Stimulated activated naive CD8-positive, alpha-beta T cell treated with anti-CD3 and anti-CD28 coated beads, Interleukin-15, amount 100 ng/mL, for 72 hours (primary cell): ENCODE measurements at regions not wholly inside any gene's neighbourhood (a gene's known extent, or its start where the extent isn't known, plus 50 kb on each side); places are given as distances from the start of the nearest gene placed in this dataset.
"Not testable (repeated sequence)": the region's sequence is repeated elsewhere in the genome, so short reads cannot be mapped to it uniquely, and the experiment has no call there.

ENCODE experiments used
- ATAC-seq: fragments of 150-1000 bp; cut with Tn5 transposase; 2 replicates; pipeline ENCODE4 v1.10.0; 2021; ENCODE audit warnings: mild to moderate bottlenecking, moderate library complexity
- DNase-seq, 2 donors: peaks; one replicate each; pipeline ENCODE4 v3.0.0; 2021 to 2022
- H3K27ac Mint-ChIP-seq, 2 donors: one replicate each; pipeline ENCODE4 v1.8.0; 2022; ENCODE audit warnings: mild to moderate bottlenecking in 2 of 2, mixed read lengths in 2 of 2, moderate library complexity in 2 of 2
- H3K27me3 Mint-ChIP-seq: one replicate; pipeline ENCODE4 v1.8.0; 2022; ENCODE audit warnings: mixed read lengths
- H3K4me1 Mint-ChIP-seq: one replicate; pipeline ENCODE4 v1.8.0; 2022; ENCODE audit warnings: mild to moderate bottlenecking, mixed read lengths
- H3K4me3 Mint-ChIP-seq, 2 donors: one replicate each; pipeline ENCODE4 v1.8.0; 2022; ENCODE audit warnings: mild to moderate bottlenecking in 2 of 2, mixed read lengths in 2 of 2, moderate library complexity in 1 of 2
- H3K9me3 Mint-ChIP-seq, 2 donors: one replicate each; pipeline ENCODE4 v1.8.0; 2022; ENCODE audit warnings: mixed read lengths in 2 of 2

- not testable (repeated sequence) for H3K27ac Mint-ChIP-seq, DNase-seq, H3K27me3 Mint-ChIP-seq, H3K4me1 Mint-ChIP-seq, ATAC-seq, H3K9me3 Mint-ChIP-seq
- peak overlapping the region; percentile 91 to 92 for H3K4me3 Mint-ChIP-seq
These were observed 245.0 kb downstream of the PLA2G4A start for GRCh38 chr1:187073634-187074245.

DNA sequence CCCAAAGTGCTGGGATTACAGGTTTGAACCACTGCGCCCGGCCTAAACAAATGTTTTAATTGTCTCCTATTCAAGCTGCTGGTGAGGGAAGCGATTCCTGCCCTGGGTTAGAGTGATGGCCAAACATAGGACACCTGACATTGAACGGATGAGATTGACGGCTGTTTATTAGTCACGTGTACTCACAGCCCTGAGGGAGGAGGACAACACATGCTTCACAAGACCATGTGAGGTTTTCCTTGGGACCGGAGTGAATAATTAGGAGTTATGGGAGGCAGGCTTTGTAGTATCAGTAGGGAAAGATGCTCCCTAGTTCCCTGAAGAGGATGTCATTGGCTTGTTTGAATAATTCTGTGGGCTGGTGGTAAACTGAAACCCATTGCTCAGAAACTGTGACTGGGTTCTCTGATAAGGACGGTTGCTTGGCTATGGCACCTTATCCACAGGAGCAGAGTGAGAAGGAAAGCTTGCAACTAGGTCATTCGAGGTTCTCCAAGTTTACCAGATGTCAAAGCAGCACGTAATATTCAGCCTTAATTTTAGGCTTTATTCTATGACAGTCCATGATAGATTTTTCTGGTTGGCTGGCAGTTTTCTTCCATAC is 245.8 kb downstream of the PLA2G4A start:
- no peak overlapping the region for H3K4me3 Mint-ChIP-seq
- DNase-seq: no peak
- H3K27me3 Mint-ChIP-seq: no peaks in the 10 kb centered on the region
- ATAC-seq: peak; percentile 18
- no peaks in the 10 kb centered on the region for H3K4me1 Mint-ChIP-seq
- H3K9me3 Mint-ChIP-seq: no peaks in the 10 kb centered on the region
- no peak overlapping the region for H3K27ac Mint-ChIP-seq

- H3K4me1 Mint-ChIP-seq: no peaks in the 10 kb centered on the region
- ATAC-seq (no peak), DNase-seq (no peak)
- H3K9me3 Mint-ChIP-seq: no peaks in the 10 kb centered on the region
- H3K27me3 Mint-ChIP-seq: no peaks in the 10 kb centered on the region
- H3K4me3 Mint-ChIP-seq: no peak overlapping the region
- no peak overlapping the region for H3K27ac Mint-ChIP-seq
These were observed 248.2 kb downstream of the PLA2G4A start for GRCh38 chr1:187076922-187077321.

GRCh38 chr1:187078321-187078720 is 249.6 kb downstream of the PLA2G4A start:
- Mint-ChIP-seq H3K9me3 (no peaks in the 10 kb centered on the region), H3K27me3 (no peaks in the 10 kb centered on the region), H3K4me3 (no peak overlapping the region), H3K4me1 (no peaks in the 10 kb centered on the region), H3K27ac (no peak overlapping the region)
- ATAC-seq (no peak), DNase-seq (no peak)

DNA sequence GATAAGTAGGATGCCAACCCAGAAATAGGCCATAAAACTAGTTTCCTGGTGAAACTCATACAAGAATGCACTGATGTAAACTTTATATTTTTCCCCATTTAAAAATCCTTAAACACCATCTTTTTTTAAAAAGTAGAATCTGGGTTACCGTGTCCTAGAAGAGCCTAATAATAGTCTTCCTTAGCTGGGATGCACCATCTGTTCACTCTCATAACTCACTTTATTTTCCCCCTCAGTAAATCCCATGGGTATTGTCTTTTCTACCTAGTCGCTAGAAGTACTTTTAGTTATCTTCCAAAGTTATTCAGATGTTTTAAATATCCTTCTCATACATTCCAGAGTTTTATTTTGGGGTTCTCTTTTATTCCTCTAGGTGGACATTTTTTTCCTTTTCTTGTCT is 250.2 kb downstream of the PLA2G4A start:
- H3K4me3 Mint-ChIP-seq: no peak overlapping the region
- H3K27me3 Mint-ChIP-seq: no peaks in the 10 kb centered on the region
- ATAC-seq (no peak), DNase-seq (no peak)
- no peaks in the 10 kb centered on the region for H3K4me1 Mint-ChIP-seq
- no peaks in the 10 kb centered on the region for H3K9me3 Mint-ChIP-seq
- no peak overlapping the region for H3K27ac Mint-ChIP-seq

- no peak for ATAC-seq
- no peak for DNase-seq
- Mint-ChIP-seq H3K27ac (no peak overlapping the region), H3K9me3 (no peaks in the 10 kb centered on the region), H3K4me3 (no peak overlapping the region), H3K27me3 (no peaks in the 10 kb centered on the region), H3K4me1 (no peaks in the 10 kb centered on the region)
These were observed 250.6 kb downstream of the PLA2G4A start for GRCh38 chr1:187079330-187079729.

DNA sequence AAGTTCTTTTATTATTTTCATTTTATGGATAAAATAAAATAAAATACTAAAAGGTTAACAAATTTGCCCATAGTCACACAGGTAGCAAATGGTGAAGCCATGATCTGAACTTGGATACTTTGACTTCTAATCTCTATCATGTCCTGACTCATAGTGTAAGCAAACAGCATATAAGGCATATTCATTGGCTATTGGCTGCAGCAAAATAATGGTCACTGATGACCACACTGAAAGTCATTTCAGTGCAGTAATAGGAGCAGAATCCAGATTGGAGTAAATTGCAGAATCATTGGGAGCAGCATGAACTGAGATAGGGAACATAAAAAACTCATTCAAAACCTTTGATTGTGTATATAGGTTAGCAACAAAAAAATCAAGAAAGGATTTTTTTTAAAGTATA is 262.9 kb downstream of the PLA2G4A start:
- DNase-seq: no peak
- Mint-ChIP-seq H3K4me1 (peaks cover 8% of the 10 kb centered on the region), H3K4me3 (peak overlapping the region in 1 of 2 donors; percentile 9), H3K27me3 (no peaks in the 10 kb centered on the region), H3K27ac (no peak overlapping the region), H3K9me3 (peaks cover 5 to 9% of the 10 kb centered on the region in 2 donors)
- no peak for ATAC-seq

- no peak overlapping the region for H3K27ac Mint-ChIP-seq
- ATAC-seq: peak; percentile 78
- peak overlapping the region; percentile 9 to 31 for H3K4me3 Mint-ChIP-seq
These were observed 263.4 kb downstream of the PLA2G4A start for GRCh38 chr1:187092104-187092503.

GRCh38 chr1:187096689-187097088 is 267.9 kb downstream of the PLA2G4A start:
- Mint-ChIP-seq H3K4me3 (no peak overlapping the region), H3K4me1 (peaks cover 8% of the 10 kb centered on the region), H3K9me3 (peaks cover 5 to 8% of the 10 kb centered on the region in 2 donors), H3K27me3 (no peaks in the 10 kb centered on the region), H3K27ac (no peak overlapping the region)
- DNase-seq (no peak), ATAC-seq (no peak)

More at GRCh38 chr1:187092104-187092503, 263.4 kb downstream of the PLA2G4A start:
- Mint-ChIP-seq H3K4me1 (peaks cover 8% of the 10 kb centered on the region), H3K27me3 (no peaks in the 10 kb centered on the region), H3K9me3 (peaks cover 9% of the 10 kb centered on the region in 2 donors)
- no peak for DNase-seq

- DNase-seq (no peak), ATAC-seq (no peak)
- peaks cover 6% of the 10 kb centered on the region for H3K4me1 Mint-ChIP-seq
- no peaks in the 10 kb centered on the region for H3K27me3 Mint-ChIP-seq
- no peaks in the 10 kb centered on the region for H3K9me3 Mint-ChIP-seq
- H3K4me3 Mint-ChIP-seq: no peak overlapping the region
- H3K27ac Mint-ChIP-seq: no peak overlapping the region
These were observed 281.6 kb downstream of the PLA2G4A start for GRCh38 chr1:187110351-187110750.

DNA sequence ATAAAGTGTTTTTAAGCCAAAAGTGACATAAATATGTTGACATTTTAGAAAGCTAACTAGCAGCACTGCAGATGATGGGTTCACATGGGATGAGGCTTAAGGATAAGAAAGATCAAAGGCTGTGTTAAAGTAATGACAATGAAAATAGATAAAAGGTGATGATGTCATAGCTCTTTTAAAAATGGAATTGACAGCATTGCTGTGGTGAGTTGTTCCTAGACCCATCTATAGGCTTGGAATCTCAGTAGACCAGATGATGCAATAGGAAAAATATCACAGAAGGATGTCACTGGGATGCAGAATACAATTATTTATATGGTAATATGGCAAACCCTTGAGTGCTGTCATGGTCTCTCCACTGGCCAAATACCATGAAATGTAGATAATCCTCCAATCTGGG is 286.0 kb downstream of the PLA2G4A start:
- ATAC-seq: no peak
- no peak overlapping the region for H3K27ac Mint-ChIP-seq

DNA sequence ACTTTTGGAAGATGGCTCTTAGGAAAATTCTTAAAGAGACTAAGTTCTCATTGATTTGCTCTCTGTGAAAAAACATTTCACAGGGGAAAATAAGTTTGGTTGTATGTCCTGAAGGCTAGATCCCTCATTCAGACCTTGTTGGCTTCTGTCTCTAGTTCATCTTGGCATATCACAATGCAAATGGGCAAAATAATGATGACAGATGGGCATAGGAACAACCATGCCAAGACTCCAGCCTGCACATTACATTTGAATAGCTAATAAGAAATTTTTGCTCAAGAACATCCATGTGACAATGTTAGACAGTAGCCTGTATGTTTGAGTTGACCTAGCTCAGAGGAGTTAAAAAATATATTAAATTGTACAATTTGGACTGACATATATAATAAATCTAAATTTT is 292.9 kb downstream of the PLA2G4A start:
- Mint-ChIP-seq H3K9me3 (peaks cover 0 to 13% of the 10 kb centered on the region in 2 donors), H3K27ac (no peak overlapping the region), H3K4me3 (no peak overlapping the region), H3K4me1 (no peaks in the 10 kb centered on the region), H3K27me3 (no peaks in the 10 kb centered on the region)
- ATAC-seq (no peak), DNase-seq (no peak)

More for the DNA sequence above, 286.0 kb downstream of the PLA2G4A start:
- Mint-ChIP-seq H3K27me3 (no peaks in the 10 kb centered on the region), H3K9me3 (peaks cover 0 to 7% of the 10 kb centered on the region in 2 donors), H3K4me1 (no peaks in the 10 kb centered on the region), H3K4me3 (no peak overlapping the region)
- no peak for DNase-seq

GRCh38 chr1:187122566-187122965 is 293.8 kb downstream of the PLA2G4A start:
- Mint-ChIP-seq H3K27me3 (no peaks in the 10 kb centered on the region), H3K9me3 (peaks cover 0 to 10% of the 10 kb centered on the region in 2 donors), H3K4me1 (no peaks in the 10 kb centered on the region), H3K27ac (no peak overlapping the region), H3K4me3 (no peak overlapping the region)
- DNase-seq (no peak), ATAC-seq (no peak)

GRCh38 chr1:187129132-187129531 is 300.4 kb downstream of the PLA2G4A start:
- Mint-ChIP-seq H3K27ac (no peak overlapping the region), H3K4me3 (no peak overlapping the region), H3K4me1 (peaks cover 6% of the 10 kb centered on the region), H3K9me3 (peaks cover 12 to 15% of the 10 kb centered on the region in 2 donors), H3K27me3 (no peaks in the 10 kb centered on the region)
- no peak for DNase-seq
- ATAC-seq: no peak

- no peak overlapping the region for H3K4me3 Mint-ChIP-seq
- no peaks in the 10 kb centered on the region for H3K4me1 Mint-ChIP-seq
These were observed 315.0 kb downstream of the PLA2G4A start for GRCh38 chr1:187143783-187144182.

DNA sequence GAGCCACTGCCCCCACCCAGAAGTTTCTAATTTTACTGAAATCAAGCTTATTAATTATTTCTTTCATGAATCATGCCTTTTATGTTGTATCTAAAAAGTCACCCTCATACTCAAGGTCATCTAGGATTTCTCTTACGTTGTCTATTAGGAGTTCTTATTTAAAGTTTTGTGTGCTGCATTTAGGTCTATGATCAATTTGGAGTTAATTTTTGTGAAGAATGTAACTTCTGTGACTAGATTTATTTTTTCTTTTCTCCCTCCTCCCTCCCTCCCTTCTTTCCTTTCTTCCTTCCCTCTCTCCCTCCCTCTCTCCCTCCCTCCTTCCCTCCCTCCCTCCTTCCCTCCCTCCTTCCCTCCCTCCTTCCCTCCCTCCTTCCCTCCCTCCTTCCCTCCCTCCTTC is 317.6 kb downstream of the PLA2G4A start:
- Mint-ChIP-seq H3K4me3 (no peak overlapping the region), H3K9me3 (peaks cover 17 to 41% of the 10 kb centered on the region in 2 donors), H3K27ac (no peak overlapping the region), H3K27me3 (no peaks in the 10 kb centered on the region), H3K4me1 (no peaks in the 10 kb centered on the region)
- DNase-seq (no peak), ATAC-seq (no peak)

More at GRCh38 chr1:187143783-187144182, 315.0 kb downstream of the PLA2G4A start:
- ATAC-seq: peak; percentile 46
- H3K27ac Mint-ChIP-seq: no peak overlapping the region
- H3K27me3 Mint-ChIP-seq: no peaks in the 10 kb centered on the region
- peaks cover 27 to 39% of the 10 kb centered on the region in 2 donors for H3K9me3 Mint-ChIP-seq
- no peak for DNase-seq

DNA sequence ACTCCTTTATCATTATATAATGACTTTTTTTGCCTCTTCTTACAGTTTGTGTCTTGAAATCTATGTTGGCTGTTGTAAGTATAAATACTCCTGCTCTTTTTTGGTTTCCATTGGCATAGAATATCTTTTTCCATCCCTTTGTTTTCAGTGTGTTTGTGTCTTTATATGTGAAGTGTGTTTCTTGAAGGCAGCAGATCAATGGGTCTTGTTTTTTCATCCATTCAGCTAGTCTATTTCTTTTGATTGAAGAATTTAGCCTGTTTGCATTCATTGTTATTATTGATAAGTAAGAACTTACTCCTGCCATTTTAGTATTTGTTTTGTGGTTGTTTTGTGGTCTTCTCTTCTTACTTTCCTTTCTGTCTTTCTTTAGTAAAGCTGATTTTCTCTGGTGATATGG is 322.8 kb downstream of the PLA2G4A start:
- H3K9me3 Mint-ChIP-seq: peaks cover 31 to 59% of the 10 kb centered on the region in 2 donors

More for the DNA sequence above, 322.8 kb downstream of the PLA2G4A start:
- ATAC-seq: no peak
- H3K27ac Mint-ChIP-seq: no peak overlapping the region
- DNase-seq: no peak
- H3K4me3 Mint-ChIP-seq: no peak overlapping the region
- no peaks in the 10 kb centered on the region for H3K4me1 Mint-ChIP-seq
- H3K27me3 Mint-ChIP-seq: no peaks in the 10 kb centered on the region
